GM23338 (cell line): ENCODE measurements at regions not wholly inside any gene's neighbourhood (a gene's known extent, or its start where the extent isn't known, plus 50 kb on each side); places are given as distances from the start of the nearest gene placed in this dataset.

ENCODE experiments used
- CREB1 ChIP-seq: fragments of 250-450 bp; sonication (Bioruptor Pico); IDR thresholded peaks from 2 replicates; pipeline ENCODE4 v1.5.0; 2020; ENCODE audit warnings: low read depth, mild to moderate bottlenecking, moderate library complexity
- CTCF ChIP-seq, 2 experiments: fragments of 200-600 bp in 1 of 2; sonication (generic) in 1 of 2; conservative IDR thresholded peaks; 2 replicates each; pipeline versions ENCODE4 v1.5.1 to v1.6.1; 2016 to 2017; ENCODE audit warnings: antibody characterized with exemption in 2 of 2, low read depth in 2 of 2, mild to moderate bottlenecking in 2 of 2, moderate library complexity in 1 of 2
- ETS1 ChIP-seq: IDR thresholded peaks from 2 replicates; pipeline ENCODE4 v1.6.1; 2016; ENCODE audit warnings: antibody characterized with exemption
- EZH2 ChIP-seq: fragments of 200-600 bp; sonication (generic); IDR thresholded peaks from one replicate; pipeline ENCODE4 v1.8.0; 2017; ENCODE audit warnings: antibody characterized with exemption, mild to moderate bottlenecking, low read depth; ENCODE audit not compliant: unreplicated experiment
- EZH2phosphoT487 ChIP-seq: fragments of 200-600 bp; sonication (generic); IDR thresholded peaks from one replicate; pipeline ENCODE4 v1.8.1; 2018; ENCODE audit warnings: antibody characterized with exemption; ENCODE audit not compliant: unreplicated experiment
- JUNB ChIP-seq: IDR thresholded peaks from one replicate; pipeline ENCODE4 v1.6.1; 2016; ENCODE audit warnings: antibody characterized with exemption; ENCODE audit not compliant: unreplicated experiment
- NANOG ChIP-seq: IDR thresholded peaks from 2 replicates; pipeline ENCODE4 v1.6.1; 2016; ENCODE audit warnings: antibody characterized with exemption, borderline replicate concordance
- POLR2AphosphoS5 ChIP-seq: IDR thresholded peaks from 2 replicates; pipeline ENCODE4 v1.6.1; 2016; ENCODE audit warnings: antibody characterized with exemption, low read depth
- REST ChIP-seq: IDR thresholded peaks from one replicate; pipeline ENCODE4 v1.6.1; 2018; ENCODE audit warnings: antibody characterized with exemption; ENCODE audit not compliant: unreplicated experiment
- STAT1 ChIP-seq: IDR thresholded peaks from one replicate; pipeline ENCODE4 v1.6.1; 2016; ENCODE audit warnings: antibody characterized with exemption; ENCODE audit not compliant: unreplicated experiment
- ZNF114 ChIP-seq: fragments of 250-450 bp; sonication (Bioruptor Pico); IDR thresholded peaks from 2 replicates; pipeline ENCODE4 v1.5.0; 2020; ENCODE audit warnings: mild to moderate bottlenecking, moderate library complexity
- ZNF331 ChIP-seq: fragments of 250-450 bp; sonication (Bioruptor Pico); IDR thresholded peaks from 2 replicates; pipeline ENCODE4 v1.5.0; 2020; ENCODE audit warnings: low read depth, mild to moderate bottlenecking, moderate library complexity
- ZNF462 ChIP-seq: fragments of 250-450 bp; sonication (Bioruptor Pico); IDR thresholded peaks from 2 replicates; pipeline ENCODE4 v1.5.0; 2020; ENCODE audit warnings: mild to moderate bottlenecking, moderate library complexity

GRCh38 chr11:122204206-122204605 lies 88.2 kb upstream of the BLID start:
- no peak for TF ChIP-seq CTCF (conservative IDR thresholded peaks at IDR 0.05; ENCODE audit: low read depth in 2 of 2)
- TF ChIP-seq CREB1 (CRISPR knock-in tag), result no peak
- no peak for TF ChIP-seq POLR2AphosphoS5
- no peak for TF ChIP-seq REST
- no peak for TF ChIP-seq EZH2phosphoT487
- TF ChIP-seq ZNF114, result no peak
- no peak for TF ChIP-seq JUNB
- TF ChIP-seq EZH2, result no peak
- TF ChIP-seq ETS1, result no peak
- no peak for TF ChIP-seq STAT1
- TF ChIP-seq NANOG, result no peak
- no peak for TF ChIP-seq ZNF331 (CRISPR knock-in tag)
- TF ChIP-seq ZNF462 (CRISPR knock-in tag), result no peak
